ENCODE measurements at regions not wholly inside any gene's neighbourhood (a gene's known extent, or its start where the extent isn't known, plus 50 kb on each side); places are given as distances from the start of the nearest gene placed in this dataset.

GRCh38 chr11:38246451-38246850, 1648.4 kb upstream of the RAG2 start:
- Mint-ChIP-seq H3K4me3 (no peak overlapping the region), H3K27me3 (ENCODE audit: insufficient read depth) (no peaks in the 10 kb centered on the region), H3K27ac (no peak overlapping the region), H3K36me3 (ENCODE audit: low read depth) (no peaks in the 10 kb centered on the region), H3K4me1 (peaks cover 7% of the 10 kb centered on the region), H3K9me3 (no peaks in the 10 kb centered on the region)
- no peak for TF ChIP-seq CTCF (conservative IDR thresholded peaks at IDR 0.05)
- no peak overlapping the region for H3K9ac ChIP-seq (ENCODE audit: extremely low read depth, low read length, poor library complexity, severe bottlenecking)
- 100% methylated on average over 1 of the region's 1 CpG; no CpG with 5 or more reads in 1 of the 2 experiments for WGBS, 2 experiments (ENCODE audit: insufficient coverage in 1 of 2, insufficient read length in 1 of 2)
- no peak overlapping the region for H3K4me3 ChIP-seq (ENCODE audit: low read length)
- H3K27ac ChIP-seq (ENCODE audit: low read depth, low read length): no peak overlapping the region
- no peaks in the 10 kb centered on the region for H3K36me3 ChIP-seq (ENCODE audit: control insufficient read depth, insufficient read depth, low read length)
- no peaks in the 10 kb centered on the region for H3K27me3 ChIP-seq (ENCODE audit: control insufficient read depth, insufficient read depth, low read length, poor library complexity, severe bottlenecking)
- no peaks in the 10 kb centered on the region for H3K4me1 ChIP-seq (ENCODE audit: control insufficient read depth, insufficient read depth, low read length)
- H3K9me3 ChIP-seq (ENCODE audit: control insufficient read depth, low read length): no peaks in the 10 kb centered on the region
- no peak for DNase-seq

GRCh38 chr11:38226684-38227083, 1628.6 kb upstream of the RAG2 start:
- H3K9me3 Mint-ChIP-seq: peaks cover 56% of the 10 kb centered on the region
- WGBS, 2 experiments (ENCODE audit: insufficient coverage in 1 of 2, insufficient read length in 1 of 2): 95 to 100% methylated on average over 3 of the region's 3 CpGs

GRCh38 chr11:38221295-38221694, 1623.3 kb upstream of the RAG2 start:
- H3K36me3 ChIP-seq (ENCODE audit: control insufficient read depth, insufficient read depth, low read length): no peaks in the 10 kb centered on the region
- Mint-ChIP-seq H3K9me3 (peaks cover 54% of the 10 kb centered on the region), H3K36me3 (ENCODE audit: low read depth) (peaks cover 10% of the 10 kb centered on the region)

More at GRCh38 chr11:38226684-38227083, 1628.6 kb upstream of the RAG2 start:
- Mint-ChIP-seq H3K36me3 (ENCODE audit: low read depth) (peaks cover 6% of the 10 kb centered on the region), H3K27me3 (ENCODE audit: insufficient read depth) (no peaks in the 10 kb centered on the region), H3K4me3 (no peak overlapping the region), H3K27ac (no peak overlapping the region), H3K4me1 (no peaks in the 10 kb centered on the region)
- Histone ChIP-seq H3K27me3 (ENCODE audit: control insufficient read depth, insufficient read depth, low read length, poor library complexity, severe bottlenecking) (no peaks in the 10 kb centered on the region), H3K27ac (ENCODE audit: low read depth, low read length) (no peak overlapping the region), H3K9me3 (ENCODE audit: control insufficient read depth, low read length) (peaks cover 72% of the 10 kb centered on the region), H3K4me3 (ENCODE audit: low read length) (peak overlapping the region; percentile 65), H3K9ac (ENCODE audit: extremely low read depth, low read length, poor library complexity, severe bottlenecking) (no peak overlapping the region), H3K4me1 (ENCODE audit: control insufficient read depth, insufficient read depth, low read length) (no peaks in the 10 kb centered on the region), H3K36me3 (ENCODE audit: control insufficient read depth, insufficient read depth, low read length) (no peaks in the 10 kb centered on the region)
- no peak for DNase-seq
- TF ChIP-seq CTCF (conservative IDR thresholded peaks at IDR 0.05): no peak

More at GRCh38 chr11:38221295-38221694, 1623.3 kb upstream of the RAG2 start:
- Histone ChIP-seq H3K9ac (ENCODE audit: extremely low read depth, low read length, poor library complexity, severe bottlenecking) (no peak overlapping the region), H3K27me3 (ENCODE audit: control insufficient read depth, insufficient read depth, low read length, poor library complexity, severe bottlenecking) (no peaks in the 10 kb centered on the region), H3K4me3 (ENCODE audit: low read length) (no peak overlapping the region), H3K4me1 (ENCODE audit: control insufficient read depth, insufficient read depth, low read length) (no peaks in the 10 kb centered on the region), H3K9me3 (ENCODE audit: control insufficient read depth, low read length) (peaks cover 68% of the 10 kb centered on the region), H3K27ac (ENCODE audit: low read depth, low read length) (no peak overlapping the region)
- WGBS, 2 experiments (ENCODE audit: insufficient coverage in 1 of 2, insufficient read length in 1 of 2): 90 to 92% methylated on average over 2 of the region's 2 CpGs
- no peak for TF ChIP-seq CTCF (conservative IDR thresholded peaks at IDR 0.05)
- Mint-ChIP-seq H3K4me3 (no peak overlapping the region), H3K4me1 (no peaks in the 10 kb centered on the region), H3K27me3 (ENCODE audit: insufficient read depth) (no peaks in the 10 kb centered on the region), H3K27ac (no peak overlapping the region)
- DNase-seq: peak; percentile 67
